GM20431 (cell line): ENCODE measurements at regions not wholly inside any gene's neighbourhood (a gene's known extent, or its start where the extent isn't known, plus 50 kb on each side); places are given as distances from the start of the nearest gene placed in this dataset.

Experiments used
- in situ Hi-C: fragments of 300-500 bp; cut with MseI, MboI; formaldehyde crosslinking; loops from one replicate; pipeline ENCODE4 v1.15.0; 2020; ENCODE audit warnings: low sequenced_read_pairs; ENCODE audit not compliant: unreplicated experiment

GRCh38 chr2:236512902-236513435 is 56.7 kb upstream of the ACKR3 start:
- in situ Hi-C loops, result loop anchor here (25.0 kb wide), 1 partner anchor 549 kb away; no protein-coding TSS in a partner anchor

GRCh38 chr2:236513956-236514355 is 55.7 kb upstream of the ACKR3 start:
- in situ Hi-C loops, result loop anchor here (25.0 kb wide), 1 partner anchor 548 kb away; no protein-coding TSS in a partner anchor

- in situ Hi-C loops, result loop anchor here (25.0 kb wide), 1 partner anchor 546 kb away; no protein-coding TSS in a partner anchor
Measured at GRCh38 chr2:236516708-236517107, 52.9 kb upstream of the ACKR3 start.

- in situ Hi-C loops, result loop anchor here (25.0 kb wide), 1 partner anchor 545 kb away; no protein-coding TSS in a partner anchor
Measured at GRCh38 chr2:236517251-236518031, 52.2 kb upstream of the ACKR3 start.
